OCI-LY7 (cell line): ENCODE measurements at regions not wholly inside any gene's neighbourhood (a gene's known extent, or its start where the extent isn't known, plus 50 kb on each side); places are given as distances from the start of the nearest gene placed in this dataset.

Source experiments
- BruUV-seq: library from RNA; stranded (reverse); fragments of 400-500 nt; replicated peaks from 2 replicates; lab custom pipeline; 2021; lab: Mats Ljungman, UMichigan
- CTCF ChIA-PET: fragments of 300-600 bp; sonication (Branson Sonifier 250); formaldehyde crosslinking; loops from one replicate; lab custom pipeline; 2022; ENCODE audit warnings: antibody characterized with exemption; ENCODE audit not compliant: unreplicated experiment; lab: Charles Lee
- POLR2A ChIA-PET: fragments of 300-600 bp; sonication (Branson Sonifier 250); formaldehyde crosslinking; loops from one replicate; lab custom pipeline; 2022; ENCODE audit warnings: antibody characterized with exemption; lab: Charles Lee
- DNase-seq: peaks from one replicate; pipeline ENCODE4 v3.0.0-alpha.2; 2015; ENCODE audit warnings: low spot score
- H2AFZ ChIP-seq: fragments of 200-600 bp; sonication (generic), shearing (Covaris generic); 2 replicates; pipeline ENCODE4 v1.6.1; 2014; ENCODE audit warnings: mild to moderate bottlenecking, antibody characterized with exemption, low read length, moderate library complexity
- H3K27ac ChIP-seq: fragments of 200-600 bp; sonication (generic); 2 replicates; pipeline ENCODE4 v1.5.1; 2014; ENCODE audit warnings: mixed run types, low read depth, mild to moderate bottlenecking, moderate library complexity, low read length, inconsistent platforms; ENCODE audit not compliant: poor library complexity, severe bottlenecking
- H3K36me3 ChIP-seq: fragments of 200-600 bp; sonication (generic); 2 replicates; pipeline ENCODE4 v1.6.1; 2014; ENCODE audit warnings: mild to moderate bottlenecking, antibody characterized with exemption, low read length, moderate library complexity, mixed read lengths; ENCODE audit not compliant: insufficient read depth
- H3K4me1 ChIP-seq: fragments of 200-600 bp; sonication (generic); 2 replicates; pipeline ENCODE4 v1.5.1; 2014; ENCODE audit warnings: mild to moderate bottlenecking, low read length; ENCODE audit not compliant: insufficient read depth, poor library complexity, severe bottlenecking
- H3K4me2 ChIP-seq: fragments of 200-600 bp; sonication (generic); 2 replicates; pipeline ENCODE4 v1.6.1; 2014; ENCODE audit warnings: mild to moderate bottlenecking, low read length
- H3K4me3 ChIP-seq: fragments of 200-600 bp; sonication (generic); 2 replicates; pipeline ENCODE4 v1.5.1; 2014; ENCODE audit warnings: mild to moderate bottlenecking, low read depth, low read length; ENCODE audit not compliant: poor library complexity, severe bottlenecking
- H3K79me2 ChIP-seq: fragments of 200-600 bp; sonication (generic); 2 replicates; pipeline ENCODE4 v1.6.1; 2016; ENCODE audit warnings: low read depth, mild to moderate bottlenecking, low read length, moderate library complexity, mixed read lengths; ENCODE audit not compliant: insufficient read depth
- H3K9me2 ChIP-seq: fragments of 200-600 bp; sonication (generic); 2 replicates; pipeline ENCODE4 v1.6.1; 2016; ENCODE audit warnings: mild to moderate bottlenecking, low read length, mixed read lengths; ENCODE audit not compliant: insufficient read depth
- H3K9me3 ChIP-seq: fragments of 200-600 bp; sonication (generic); 2 replicates; pipeline ENCODE4 v1.6.1; 2014; ENCODE audit warnings: mild to moderate bottlenecking, mixed run types, low read length, mixed read lengths
- H4K20me1 ChIP-seq: fragments of 200-600 bp; sonication (generic); 2 replicates; pipeline ENCODE4 v1.6.1; 2014; ENCODE audit warnings: mild to moderate bottlenecking, antibody characterized with exemption, low read length, moderate library complexity, mixed read lengths; ENCODE audit not compliant: insufficient read depth
- CTCF ChIP-seq: fragments of 200-600 bp; sonication (generic); conservative IDR thresholded peaks from 2 replicates; pipeline ENCODE4 v1.5.1; 2014; ENCODE audit warnings: mild to moderate bottlenecking, antibody characterized with exemption, low read length, moderate library complexity, mixed read lengths
- EZH2phosphoT487 ChIP-seq: fragments of 200-600 bp; sonication (generic); IDR thresholded peaks from 2 replicates; pipeline ENCODE4 v1.6.1; 2018; ENCODE audit warnings: low read depth, borderline replicate concordance, mild to moderate bottlenecking, mixed run types, antibody characterized with exemption, low read length, moderate library complexity, mixed read lengths
- intact Hi-C: fragments of 100-400 bp; cut with micrococcal nuclease; formaldehyde crosslinking; loops from one replicate; pipeline ENCODE4 v1.10.0; 2022; ENCODE audit not compliant: unreplicated experiment

DNA sequence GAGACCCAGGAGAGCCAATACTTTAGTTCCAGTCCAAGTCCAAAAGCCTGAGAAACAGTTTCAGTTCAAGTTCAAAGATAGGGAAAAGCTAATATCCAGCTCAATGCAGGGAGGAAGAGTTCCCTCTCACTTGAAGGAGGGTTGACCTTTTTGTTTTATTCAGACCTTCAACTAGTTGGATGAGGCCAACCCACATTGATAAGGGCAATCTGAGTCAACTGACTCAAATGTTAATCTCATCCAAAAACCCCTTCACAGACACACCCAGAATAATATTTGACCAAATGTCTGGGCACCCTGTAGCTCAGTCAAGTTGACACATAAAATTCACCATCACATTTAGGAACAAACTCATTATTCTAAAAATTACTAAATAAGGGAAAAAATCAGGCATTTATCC, 246.8 kb downstream of the METTL4 start:
- Histone ChIP-seq H4K20me1 (no peaks in the 10 kb centered on the region), H3K4me1 (peaks cover 6% of the 10 kb centered on the region), H3K27ac (no peak overlapping the region), H2AFZ (no peak overlapping the region), H3K4me2 (no peak overlapping the region), H3K9me3 (no peaks in the 10 kb centered on the region; the same call in 1 of the 2 replicates), H3K9me2 (no peaks in the 10 kb centered on the region), H3K36me3 (no peaks in the 10 kb centered on the region; the same call in 1 of the 2 replicates), H3K4me3 (no peak overlapping the region), H3K79me2 (no peaks in the 10 kb centered on the region)
- CTCF ChIA-PET, result no interaction called here
- BruUV-seq, result no TSS peak
- POLR2A ChIA-PET, result interaction anchor here (0.6 to 0.7 kb wide), 4 partner anchors 24 to 1017 kb away, joined by 3 to 6 read pairs (median 4); no protein-coding TSS in a partner anchor
- no peak for TF ChIP-seq EZH2phosphoT487
- TF ChIP-seq CTCF, result no peak
- intact Hi-C loops, result no loop called here
- no peak for DNase-seq

DNA sequence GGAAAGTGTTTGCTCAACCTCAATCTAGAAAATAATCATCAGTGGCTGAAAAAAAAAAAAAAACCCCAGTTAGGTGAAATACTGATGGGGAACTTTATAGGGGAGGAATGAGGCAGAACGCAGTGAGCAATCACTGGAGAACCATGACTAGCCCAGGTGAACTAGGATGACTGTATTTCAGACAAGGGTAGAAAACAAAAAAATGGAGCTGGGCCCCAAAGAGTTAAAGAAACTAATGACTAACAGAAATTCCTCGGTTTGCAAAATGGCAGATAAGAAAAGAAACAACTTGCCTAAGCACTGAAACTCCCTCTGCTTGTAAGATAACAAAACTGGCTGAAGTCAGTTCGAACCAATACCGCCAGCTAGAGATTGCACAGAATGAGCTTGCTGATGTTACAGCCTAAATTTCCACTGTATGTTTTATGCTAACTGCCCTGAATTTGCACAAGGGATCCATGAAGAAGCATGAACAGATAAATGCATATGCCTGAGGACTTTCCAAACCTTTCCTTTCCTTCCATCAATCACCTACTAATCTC, 245.9 kb downstream of the METTL4 start:
- Histone ChIP-seq H4K20me1 (no peaks in the 10 kb centered on the region), H3K4me2 (no peak overlapping the region), H3K9me3 (no peaks in the 10 kb centered on the region), H3K4me3 (no peak overlapping the region), H3K36me3 (no peaks in the 10 kb centered on the region), H3K27ac (no peak overlapping the region), H3K9me2 (no peaks in the 10 kb centered on the region), H2AFZ (no peak overlapping the region), H3K79me2 (no peaks in the 10 kb centered on the region), H3K4me1 (peaks cover 6% of the 10 kb centered on the region)
- intact Hi-C loops, result no loop called here
- ChIA-PET CTCF (no interaction called here), POLR2A (interaction anchor here (0.6 to 1.2 kb wide), 6 partner anchors 10 to 1016 kb away, joined by 3 to 6 read pairs (median 4); no protein-coding TSS in a partner anchor)
- TF ChIP-seq CTCF, result no peak
- no peak for TF ChIP-seq EZH2phosphoT487
- no TSS peak for BruUV-seq
- no peak for DNase-seq

DNA sequence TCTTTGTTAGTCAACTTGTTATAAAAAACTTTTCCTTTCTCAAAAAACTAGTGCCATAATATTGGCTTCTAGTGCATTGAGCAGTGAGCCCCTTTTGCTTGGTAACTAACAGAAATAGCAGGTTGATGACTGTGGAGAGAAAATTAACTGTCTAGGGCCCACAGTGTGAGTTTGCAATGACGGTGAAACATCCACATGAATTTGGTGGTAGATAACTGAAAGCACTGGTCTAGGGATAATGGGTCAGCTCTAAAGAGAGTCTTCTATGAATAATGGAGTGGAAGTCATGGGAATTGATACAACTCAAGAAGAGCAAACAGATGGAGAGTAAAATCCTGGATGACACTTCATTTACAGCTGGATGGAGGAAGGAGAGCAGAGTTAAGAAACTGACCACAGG, 245.4 kb downstream of the METTL4 start:
- H3K4me1 ChIP-seq, result peaks cover 6% of the 10 kb centered on the region
- DNase-seq, result no peak
- H4K20me1 ChIP-seq, result no peaks in the 10 kb centered on the region
- intact Hi-C loops, result no loop called here
- H3K36me3 ChIP-seq, result no peaks in the 10 kb centered on the region
- 0 out of 2 replicates have a peak overlapping the region, but pooled peaks have one; percentile 1 for H2AFZ ChIP-seq
- ChIA-PET POLR2A (interaction anchor here (0.6 to 1.2 kb wide), 5 partner anchors 10 to 113 kb away, joined by 3 to 5 read pairs (median 4); no protein-coding TSS in a partner anchor), CTCF (no interaction called here)
- no peak for TF ChIP-seq CTCF
- TF ChIP-seq EZH2phosphoT487, result no peak
- H3K27ac ChIP-seq, result no peak overlapping the region
- H3K4me3 ChIP-seq, result no peak overlapping the region
- no TSS peak for BruUV-seq
- H3K9me3 ChIP-seq, result no peaks in the 10 kb centered on the region
- no peaks in the 10 kb centered on the region for H3K79me2 ChIP-seq
- H3K4me2 ChIP-seq, result no peak overlapping the region
- no peaks in the 10 kb centered on the region for H3K9me2 ChIP-seq
